PC-9 (cell line): ENCODE measurements at regions not wholly inside any gene's neighbourhood (a gene's known extent, or its start where the extent isn't known, plus 50 kb on each side); places are given as distances from the start of the nearest gene placed in this dataset.

Experiments
- BruUV-seq: library from RNA; stranded (reverse); fragments of 400-500 nt; replicated peaks from 2 replicates; lab custom pipeline; 2021; lab: Mats Ljungman, UMichigan
- CTCF ChIA-PET: fragments of 300-600 bp; sonication (Branson Sonifier 250); formaldehyde crosslinking; loops from one replicate; lab custom pipeline; 2022; ENCODE audit warnings: antibody characterized with exemption; lab: Charles Lee
- POLR2A ChIA-PET: fragments of 300-600 bp; sonication (Branson Sonifier 250); formaldehyde crosslinking; loops from one replicate; lab custom pipeline; 2022; ENCODE audit warnings: antibody characterized with exemption; ENCODE audit not compliant: unreplicated experiment; lab: Charles Lee
- DNase-seq, 2 experiments: peaks; one replicate each; pipeline versions ENCODE4 v3.0.0 to v3.0.0-alpha.2; 2015 to 2022; ENCODE audit warnings: mixed read lengths in 1 of 2
- H2AFZ ChIP-seq: fragments of 200-600 bp; sonication (generic); 2 replicates; pipeline ENCODE4 v1.8.1; 2017; ENCODE audit warnings: antibody characterized with exemption
- H3F3A ChIP-seq: fragments of 200-600 bp; sonication (generic); 2 replicates; pipeline ENCODE4 v1.8.1; 2017; ENCODE audit warnings: antibody characterized with exemption, mild to moderate bottlenecking, low read depth; ENCODE audit not compliant: insufficient read depth
- H3K27ac ChIP-seq: fragments of 200-600 bp; sonication (generic); 2 replicates; pipeline ENCODE4 v1.6.1; 2016; ENCODE audit warnings: mixed run types
- H3K27me3 ChIP-seq: fragments of 200-600 bp; sonication (generic); 2 replicates; pipeline ENCODE4 v1.6.1; 2016; ENCODE audit warnings: low read depth, mixed run types; ENCODE audit not compliant: insufficient read depth
- H3K36me3 ChIP-seq: fragments of 200-600 bp; sonication (generic); 2 replicates; pipeline ENCODE4 v1.6.1; 2016; ENCODE audit warnings: low read depth, mixed run types
- H3K4me1 ChIP-seq: fragments of 200-600 bp; sonication (generic); replicated peaks from 2 replicates; pipeline ENCODE4 v1.6.1; 2016; ENCODE audit warnings: mixed run types; ENCODE audit not compliant: insufficient read depth
- H3K4me2 ChIP-seq: fragments of 200-600 bp; sonication (generic); 2 replicates; pipeline ENCODE4 v1.6.1; 2017; ENCODE audit warnings: mixed run types
- H3K4me3 ChIP-seq: fragments of 200-600 bp; sonication (generic); 2 replicates; pipeline ENCODE4 v1.6.1; 2016; ENCODE audit warnings: mixed run types
- H3K79me2 ChIP-seq: fragments of 200-600 bp; sonication (generic); 2 replicates; pipeline ENCODE4 v1.6.1; 2017; ENCODE audit warnings: low read depth, mixed run types
- H3K9me2 ChIP-seq: fragments of 200-600 bp; sonication (generic); 2 replicates; pipeline ENCODE4 v1.8.1; 2017; ENCODE audit warnings: mild to moderate bottlenecking; ENCODE audit not compliant: insufficient read depth
- H3K9me3 ChIP-seq: fragments of 200-600 bp; sonication (generic); 2 replicates; pipeline ENCODE4 v1.8.1; 2016; ENCODE audit warnings: low read depth; ENCODE audit not compliant: insufficient read depth
- H4K20me1 ChIP-seq: fragments of 200-600 bp; sonication (generic); 2 replicates; pipeline ENCODE4 v1.8.1; 2017; ENCODE audit not compliant: insufficient read depth
- EZH2 ChIP-seq: fragments of 200-600 bp; sonication (generic); IDR thresholded peaks from 2 replicates; pipeline ENCODE4 v1.8.0; 2017; ENCODE audit warnings: antibody characterized with exemption, low read depth
- intact Hi-C: fragments of 100-400 bp; cut with micrococcal nuclease; formaldehyde crosslinking; loops from one replicate; pipeline ENCODE4 v1.10.0; 2022; ENCODE audit not compliant: unreplicated experiment
- TF ChIP-seq, protein P1 (sequence below): fragments of 200-600 bp; sonication (generic); conservative IDR thresholded peaks from 2 replicates; pipeline ENCODE4 v1.6.1; 2017; ENCODE audit warnings: mixed run types, antibody characterized with exemption, mild to moderate bottlenecking, moderate library complexity

DNA sequence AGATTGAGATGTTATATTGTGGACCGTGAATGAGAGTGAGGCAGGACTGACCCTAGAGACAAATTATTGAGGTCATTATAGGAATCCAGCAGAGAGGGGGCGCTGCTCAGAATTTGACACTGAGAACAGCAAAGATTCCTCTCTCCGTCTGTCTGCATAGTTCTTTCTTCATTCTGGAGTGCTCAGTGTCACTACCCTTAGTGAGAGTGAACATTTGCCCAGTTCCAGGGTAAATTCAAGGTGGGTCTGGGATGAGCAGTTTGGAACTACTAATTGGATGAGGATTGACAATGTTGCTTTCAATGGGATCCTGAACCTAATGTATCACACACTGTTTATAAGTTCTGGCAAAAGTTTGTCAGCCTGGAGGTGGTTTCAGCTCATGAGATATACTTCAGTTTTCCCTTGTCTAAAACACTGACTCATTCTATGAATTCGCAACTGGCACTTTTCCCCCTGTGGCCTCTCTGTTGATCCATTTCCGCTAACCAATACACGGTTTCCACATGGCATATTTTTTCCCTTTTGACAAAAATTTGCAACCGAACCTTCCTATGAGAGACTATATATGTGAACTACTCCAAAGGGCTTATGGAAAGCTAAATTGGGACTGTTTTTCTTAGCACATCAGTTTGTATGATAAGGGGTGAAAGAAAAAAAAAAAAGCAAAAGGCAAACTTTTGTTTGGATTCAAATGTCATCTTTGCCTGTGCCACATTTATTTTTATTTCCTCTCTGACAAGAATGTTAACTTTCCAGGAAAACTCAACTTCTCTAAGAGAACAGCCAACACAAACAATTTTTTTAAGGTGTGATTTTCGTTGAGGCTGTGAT lies 1240.7 kb upstream of the WWC1 start:
- Histone ChIP-seq H2AFZ (no peak overlapping the region), H3F3A (no peaks in the 10 kb centered on the region), H3K4me3 (no peak overlapping the region), H3K9me3 (no peaks in the 10 kb centered on the region), H3K27ac (no peak overlapping the region), H3K79me2 (no peaks in the 10 kb centered on the region), H3K4me1 (no peaks in the 10 kb centered on the region), H4K20me1 (no peaks in the 10 kb centered on the region), H3K9me2 (no peaks in the 10 kb centered on the region), H3K27me3 (no peaks in the 10 kb centered on the region), H3K36me3 (no peaks in the 10 kb centered on the region), H3K4me2 (no peak overlapping the region)
- no peak for DNase-seq
- ChIA-PET CTCF (no interaction called here), POLR2A (no interaction called here)
- BruUV-seq, result no TSS peak
- intact Hi-C loops, result no loop called here
- TF ChIP-seq EZH2, result no peak
- TF ChIP-seq, protein P1, sequence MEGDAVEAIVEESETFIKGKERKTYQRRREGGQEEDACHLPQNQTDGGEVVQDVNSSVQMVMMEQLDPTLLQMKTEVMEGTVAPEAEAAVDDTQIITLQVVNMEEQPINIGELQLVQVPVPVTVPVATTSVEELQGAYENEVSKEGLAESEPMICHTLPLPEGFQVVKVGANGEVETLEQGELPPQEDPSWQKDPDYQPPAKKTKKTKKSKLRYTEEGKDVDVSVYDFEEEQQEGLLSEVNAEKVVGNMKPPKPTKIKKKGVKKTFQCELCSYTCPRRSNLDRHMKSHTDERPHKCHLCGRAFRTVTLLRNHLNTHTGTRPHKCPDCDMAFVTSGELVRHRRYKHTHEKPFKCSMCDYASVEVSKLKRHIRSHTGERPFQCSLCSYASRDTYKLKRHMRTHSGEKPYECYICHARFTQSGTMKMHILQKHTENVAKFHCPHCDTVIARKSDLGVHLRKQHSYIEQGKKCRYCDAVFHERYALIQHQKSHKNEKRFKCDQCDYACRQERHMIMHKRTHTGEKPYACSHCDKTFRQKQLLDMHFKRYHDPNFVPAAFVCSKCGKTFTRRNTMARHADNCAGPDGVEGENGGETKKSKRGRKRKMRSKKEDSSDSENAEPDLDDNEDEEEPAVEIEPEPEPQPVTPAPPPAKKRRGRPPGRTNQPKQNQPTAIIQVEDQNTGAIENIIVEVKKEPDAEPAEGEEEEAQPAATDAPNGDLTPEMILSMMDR, result no peak

DNA sequence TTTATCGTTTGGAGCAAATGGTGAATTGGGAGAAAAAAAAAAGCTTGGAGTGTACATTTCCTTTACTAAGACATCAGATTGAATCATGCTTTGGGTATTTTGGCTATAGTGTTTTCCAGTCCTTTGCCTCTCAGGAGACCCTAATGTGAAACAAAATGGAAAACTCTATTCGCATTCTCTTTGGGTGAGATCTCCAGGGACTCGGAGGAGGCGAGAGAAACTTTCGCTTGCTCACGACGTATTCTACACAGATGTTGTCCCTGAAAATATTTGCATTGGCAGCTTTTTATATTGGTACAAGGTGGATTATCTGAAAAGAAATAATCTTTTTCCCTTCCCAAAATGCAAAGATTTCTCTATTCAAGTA lies 1240.1 kb upstream of the WWC1 start:
- CTCF ChIA-PET, result no interaction called here
- POLR2A ChIA-PET, result no interaction called here

DNA sequence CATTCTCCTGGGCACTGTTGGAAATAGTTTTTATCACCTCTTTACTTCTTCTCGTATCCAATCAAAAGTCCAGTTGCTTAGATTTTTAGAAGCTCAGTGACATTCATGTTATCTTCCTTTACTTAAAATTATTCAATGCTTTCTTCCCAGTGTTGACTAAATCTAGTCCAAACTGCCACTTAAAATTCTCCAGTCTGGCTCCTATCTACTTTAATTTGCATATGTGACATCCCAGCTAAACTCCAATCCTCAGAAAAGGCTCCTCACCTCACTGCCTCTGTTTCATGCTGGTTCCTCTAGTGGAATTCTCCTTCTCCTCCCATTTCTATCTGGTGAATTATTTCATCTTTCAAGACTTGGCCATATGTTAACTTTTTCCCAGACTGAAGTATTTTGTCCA lies 1238.7 kb upstream of the WWC1 start:
- intact Hi-C loops, result no loop called here
- H3K36me3 ChIP-seq, result no peaks in the 10 kb centered on the region
- no peaks in the 10 kb centered on the region for H3K9me3 ChIP-seq
- ChIA-PET CTCF (no interaction called here), POLR2A (no interaction called here)
- H2AFZ ChIP-seq, result no peak overlapping the region
- no peaks in the 10 kb centered on the region for H3K79me2 ChIP-seq
- H3K27ac ChIP-seq, result no peak overlapping the region
- no peak overlapping the region for H3K4me3 ChIP-seq
- no peak overlapping the region for H3K4me2 ChIP-seq
- H4K20me1 ChIP-seq, result no peaks in the 10 kb centered on the region
- BruUV-seq, result no TSS peak
- no peaks in the 10 kb centered on the region for H3K4me1 ChIP-seq
- TF ChIP-seq, protein P1, result no peak
- TF ChIP-seq EZH2, result no peak
- no peaks in the 10 kb centered on the region for H3K9me2 ChIP-seq
- DNase-seq, result no peak
- no peaks in the 10 kb centered on the region for H3K27me3 ChIP-seq
- no peaks in the 10 kb centered on the region for H3F3A ChIP-seq

More for the DNA sequence above, 1240.1 kb upstream of the WWC1 start:
- Histone ChIP-seq H3K4me1 (no peaks in the 10 kb centered on the region), H3F3A (no peaks in the 10 kb centered on the region), H3K36me3 (no peaks in the 10 kb centered on the region), H3K27ac (no peak overlapping the region), H3K27me3 (no peaks in the 10 kb centered on the region), H3K9me2 (no peaks in the 10 kb centered on the region), H3K79me2 (no peaks in the 10 kb centered on the region), H3K4me2 (no peak overlapping the region), H4K20me1 (no peaks in the 10 kb centered on the region), H2AFZ (no peak overlapping the region), H3K4me3 (no peak overlapping the region), H3K9me3 (no peaks in the 10 kb centered on the region)
- no TSS peak for BruUV-seq
- TF ChIP-seq EZH2, result no peak
- TF ChIP-seq, protein P1, result no peak
- intact Hi-C loops, result no loop called here
- no peak for DNase-seq
